Panc1 (cell line): ENCODE measurements at regions not wholly inside any gene's neighbourhood (a gene's known extent, or its start where the extent isn't known, plus 50 kb on each side); places are given as distances from the start of the nearest gene placed in this dataset.

Experiments used
- ATAC-seq: fragments of 200-7000 bp; cut with Tn5 transposase; 2 replicates; pipeline ENCODE4 v1.9.1; 2020; ENCODE audit warnings: mild to moderate bottlenecking, moderate library complexity
- BruUV-seq: library from RNA; stranded (reverse); fragments of 400-500 nt; replicated peaks from 2 replicates; lab custom pipeline; 2021; lab: Mats Ljungman, UMichigan
- CTCF ChIA-PET: fragments of 300-600 bp; sonication (Branson Sonifier 250); formaldehyde crosslinking; loops from one replicate; lab custom pipeline; 2022; ENCODE audit warnings: antibody characterized with exemption; lab: Charles Lee
- POLR2A ChIA-PET: fragments of 300-600 bp; sonication (Branson Sonifier 250); formaldehyde crosslinking; loops from one replicate; lab custom pipeline; 2022; ENCODE audit warnings: antibody characterized with exemption; lab: Charles Lee
- DNase-seq: peaks from one replicate; pipeline ENCODE4 v3.0.0-alpha.2; 2010; ENCODE audit warnings: low read depth, low spot score
- H3K27ac ChIP-seq: 2 replicates; pipeline ENCODE4 v1.5.1; 2011; ENCODE audit warnings: mild to moderate bottlenecking, low read length, inconsistent platforms
- H3K27me3 ChIP-seq: fragments of 200-500 bp; sonication (Bioruptor generic); 2 replicates; pipeline ENCODE4 v1.6.0; 2014; ENCODE audit warnings: low read length, inconsistent platforms; ENCODE audit not compliant: control insufficient read depth, insufficient read depth
- H3K36me3 ChIP-seq: fragments of 200-500 bp; sonication (Bioruptor generic); 2 replicates; pipeline ENCODE4 v1.5.1; 2014; ENCODE audit warnings: inconsistent platforms, mild to moderate bottlenecking, low read length, moderate library complexity; ENCODE audit not compliant: control insufficient read depth, insufficient read depth
- H3K4me1 ChIP-seq: 2 replicates; pipeline ENCODE4 v1.5.1; 2011; ENCODE audit warnings: inconsistent platforms, mild to moderate bottlenecking, low read length, moderate library complexity; ENCODE audit not compliant: control insufficient read depth, insufficient read depth
- H3K4me3 ChIP-seq, 2 experiments: 2 replicates each; pipeline ENCODE4 v1.5.1; 2011 to 2012; ENCODE audit warnings: low read depth in 2 of 2, low read length in 2 of 2, mild to moderate bottlenecking in 2 of 2, inconsistent platforms in 1 of 2, moderate library complexity in 1 of 2
- H3K9me3 ChIP-seq: fragments of 200-500 bp; sonication (Bioruptor generic); 2 replicates; pipeline ENCODE4 v1.5.1; 2014; ENCODE audit warnings: low read depth, mild to moderate bottlenecking, inconsistent platforms, low read length, moderate library complexity; ENCODE audit not compliant: control insufficient read depth, insufficient read depth
- CTCF ChIP-seq: fragments of 450-650 bp; IDR thresholded peaks from 2 replicates; pipeline ENCODE4 v1.5.1; 2017; ENCODE audit warnings: mild to moderate bottlenecking
- POLR2AphosphoS5 ChIP-seq: IDR thresholded peaks from 2 replicates; pipeline ENCODE4 v1.6.1; 2012; ENCODE audit warnings: mild to moderate bottlenecking, low read depth, low read length, moderate library complexity
- REST ChIP-seq, 2 experiments: IDR thresholded peaks; 2 replicates each; pipeline ENCODE4 v1.6.1; 2011 to 2012; ENCODE audit warnings: low read depth in 2 of 2, control low read depth in 1 of 2, low read length in 1 of 2, mild to moderate bottlenecking in 1 of 2, moderate library complexity in 1 of 2; ENCODE audit not compliant: insufficient read depth in 1 of 2
- SIN3A ChIP-seq: IDR thresholded peaks from 2 replicates; pipeline ENCODE4 v1.6.1; 2012; ENCODE audit warnings: low read depth, mild to moderate bottlenecking, low read length, moderate library complexity, borderline replicate concordance; ENCODE audit not compliant: insufficient read depth
- TCF7L2 ChIP-seq: IDR thresholded peaks from 2 replicates; pipeline ENCODE4 v1.6.1; 2011; ENCODE audit warnings: mild to moderate bottlenecking, low read depth, low read length, inconsistent platforms
- in situ Hi-C: cut with HindIII; loops from 2 replicates; pipeline ENCODE4 v1.10.0; 2016; ENCODE audit warnings: low sequenced_read_pairs, low pct_unique_long_range_greater_than_20kb
- intact Hi-C: fragments of 100-400 bp; cut with micrococcal nuclease; formaldehyde crosslinking; loops from one replicate; pipeline ENCODE4 v1.10.0; 2022; ENCODE audit not compliant: unreplicated experiment

- Histone ChIP-seq H3K4me1 (peaks cover 6% of the 10 kb centered on the region), H3K27me3 (peaks cover 7% of the 10 kb centered on the region; the same call in 1 of the 2 replicates), H3K36me3 (no peaks in the 10 kb centered on the region), H3K4me3 (peak overlapping the region; percentile 52 to 83), H3K9me3 (no peaks in the 10 kb centered on the region), H3K27ac (no peak overlapping the region)
- DNase-seq (peak; percentile 33), ATAC-seq (peak; percentile 85)
- BruUV-seq, result no TSS peak
- in situ Hi-C loops (no loop called here), intact Hi-C loops (no loop called here)
- no peak for TF ChIP-seq TCF7L2
- ChIA-PET CTCF (interaction anchor here (0.6 kb wide), 1 partner anchor 11 kb away, joined by 4 read pairs; no protein-coding TSS in a partner anchor), POLR2A (no interaction called here)
Observed at GRCh38 chr6:28764014-28764723, 159.6 kb downstream of the TRIM27 start.

- CTCF ChIA-PET, result no interaction called here
- TF ChIP-seq POLR2AphosphoS5, result no peak
- no peak for TF ChIP-seq TCF7L2
- TF ChIP-seq SIN3A, result no peak
- no peak for TF ChIP-seq CTCF
- TF ChIP-seq REST (IDR thresholded peaks at IDR 0.05; ENCODE audit: insufficient read depth in 1 of 2, low read depth in 2 of 2, low read length in 1 of 2), result no peak
- Histone ChIP-seq H3K9me3 (no peaks in the 10 kb centered on the region), H3K4me3 (peak overlapping the region; percentile 52 to 83), H3K27ac (no peak overlapping the region), H3K36me3 (no peaks in the 10 kb centered on the region), H3K4me1 (peaks cover 6% of the 10 kb centered on the region), H3K27me3 (peaks cover 7% of the 10 kb centered on the region; the same call in 1 of the 2 replicates)
- intact Hi-C loops, result no loop called here
- in situ Hi-C loops, result no loop called here
- ATAC-seq (no peak), DNase-seq (no peak)
- BruUV-seq, result no TSS peak
- POLR2A ChIA-PET, result no interaction called here
Observed at GRCh38 chr6:28764761-28765282, 159.0 kb downstream of the TRIM27 start.

GRCh38 chr6:28765978-28766351, 157.8 kb downstream of the TRIM27 start:
- no peak for ATAC-seq
- BruUV-seq, result no TSS peak
- Histone ChIP-seq H3K27me3 (peaks cover 7% of the 10 kb centered on the region; the same call in 1 of the 2 replicates), H3K4me3 (peak overlapping the region; percentile 52 to 83), H3K27ac (no peak overlapping the region), H3K4me1 (peaks cover 6% of the 10 kb centered on the region), H3K9me3 (no peaks in the 10 kb centered on the region), H3K36me3 (no peaks in the 10 kb centered on the region)
- no peak for DNase-seq
- ChIA-PET POLR2A (interaction anchor here (0.6 kb wide), 2 partner anchors 38 to 1619 kb away, joined by 3 read pairs; no protein-coding TSS in a partner anchor), CTCF (interaction anchor here (0.7 kb wide), 1 partner anchor 20 kb away, joined by 3 read pairs; no protein-coding TSS in a partner anchor)
- in situ Hi-C loops (no loop called here), intact Hi-C loops (no loop called here)
- TF ChIP-seq SIN3A (no peak), CTCF (no peak), REST (IDR thresholded peaks at IDR 0.05; ENCODE audit: insufficient read depth in 1 of 2, low read depth in 2 of 2, low read length in 1 of 2) (peak; percentile 70 to 72; a peak in 3 of 4 replicates), POLR2AphosphoS5 (no peak), TCF7L2 (no peak)
